ENCODE measurements at regions not wholly inside any gene's neighbourhood (a gene's known extent, or its start where the extent isn't known, plus 50 kb on each side); places are given as distances from the start of the nearest gene placed in this dataset.

GRCh38 chr5:82331557-82331956, 53.4 kb upstream of the RPS23 start:
- TF ChIP-seq CTCF (IDR thresholded peaks at IDR 0.05) (no peak), HMGXB4 (CRISPR knock-in tag; IDR thresholded peaks at IDR 0.05) (no peak)
